Motor neuron (in vitro differentiated cells): ENCODE measurements at regions not wholly inside any gene's neighbourhood (a gene's known extent, or its start where the extent isn't known, plus 50 kb on each side); places are given as distances from the start of the nearest gene placed in this dataset.

Experiments used
- ATAC-seq, 8 experiments: fragments of 200-7000 bp; cut with Tn5 transposase; replicated peaks in 6 of 8; 2 replicates each; pipeline ENCODE4 v1.8.0; 2021; ENCODE audit warnings: mild to moderate bottlenecking in 8 of 8, moderate library complexity in 8 of 8
- H3K27ac ChIP-seq, 2 donors: fragments of 250-450 bp; sonication (Bioruptor Pico); 2 replicates each; pipeline ENCODE4 v1.9.0; 2021; ENCODE audit warnings: antibody characterized with exemption in 2 of 2, mild to moderate bottlenecking in 2 of 2, moderate library complexity in 1 of 2
- H3K4me1 ChIP-seq, 2 donors: fragments of 250-450 bp; sonication (Bioruptor Pico); replicated peaks in 1 of 2; 2 replicates each; pipeline ENCODE4 v1.6.1; 2021; ENCODE audit warnings: antibody characterized with exemption in 2 of 2, mild to moderate bottlenecking in 2 of 2, moderate library complexity in 1 of 2
- H3K4me3 ChIP-seq, 5 donors: fragments of 250-450 bp; sonication (Bioruptor Pico); 2 replicates each; pipeline ENCODE4 v1.9.0; 2021; ENCODE audit warnings: antibody characterized with exemption in 5 of 5, mild to moderate bottlenecking in 5 of 5, moderate library complexity in 4 of 5
- WGBS, 10 experiments: fragments of 450-650 bp; shearing (Covaris generic); methylation state at CpG; one replicate each; pipeline ENCODE4 v1.0.0; 2022; 5-methylcytosine and 5-hydroxymethylcytosine counted together
- in situ Hi-C, 9 experiments: fragments of 400-800 bp; cut with MboI; loops; one replicate each; pipeline ENCODE4 v1.15.0; 2021; ENCODE audit warnings: low sequenced_read_pairs in 9 of 9, low pct_unique_long_range_greater_than_20kb in 2 of 9; ENCODE audit not compliant: unreplicated experiment in 9 of 9

DNA sequence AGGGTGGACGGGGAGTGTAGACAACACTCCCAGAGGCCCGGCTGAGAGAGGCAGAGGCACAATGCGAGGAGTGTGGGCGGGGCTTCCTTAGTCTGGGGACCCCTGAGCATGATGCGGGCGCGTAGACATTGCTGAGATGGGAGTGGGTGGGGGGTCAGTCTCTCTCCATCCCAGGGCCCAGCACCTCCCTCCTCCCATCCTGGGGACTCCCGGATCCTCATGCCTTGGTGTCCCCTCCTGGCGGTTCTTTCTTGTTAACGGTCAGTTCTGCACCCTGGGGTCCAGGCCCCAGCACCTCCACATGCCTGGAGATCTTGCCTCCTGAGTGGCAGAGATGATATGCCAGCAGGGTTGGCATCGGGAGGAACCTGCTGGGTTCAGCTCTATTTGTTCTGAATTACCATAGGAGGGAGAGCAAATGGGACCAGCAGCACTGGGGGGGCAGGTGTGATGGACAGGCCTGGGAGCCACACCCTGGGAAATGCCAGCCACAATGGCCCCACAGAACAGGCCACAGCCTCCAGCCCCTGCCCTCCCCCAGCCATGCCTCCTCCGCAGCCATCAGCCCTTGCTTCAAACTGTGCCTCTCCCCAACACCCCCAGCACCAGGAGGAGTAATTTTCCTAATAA, 55.7 kb downstream of the RTL6 start:
- H3K27ac ChIP-seq = no peak overlapping the region
- peaks cover 6 to 29% of the 10 kb centered on the region in 2 donors for H3K4me1 ChIP-seq
- no peak overlapping the region for H3K4me3 ChIP-seq
- in situ Hi-C loops = no loop called here
- ATAC-seq = no peak
- 87 to 100% (median 94%) methylated on average over 2 to 3 of the region's 12 CpGs; no CpG with 5 or more reads in 7 of the 10 experiments for WGBS, 10 experiments

DNA sequence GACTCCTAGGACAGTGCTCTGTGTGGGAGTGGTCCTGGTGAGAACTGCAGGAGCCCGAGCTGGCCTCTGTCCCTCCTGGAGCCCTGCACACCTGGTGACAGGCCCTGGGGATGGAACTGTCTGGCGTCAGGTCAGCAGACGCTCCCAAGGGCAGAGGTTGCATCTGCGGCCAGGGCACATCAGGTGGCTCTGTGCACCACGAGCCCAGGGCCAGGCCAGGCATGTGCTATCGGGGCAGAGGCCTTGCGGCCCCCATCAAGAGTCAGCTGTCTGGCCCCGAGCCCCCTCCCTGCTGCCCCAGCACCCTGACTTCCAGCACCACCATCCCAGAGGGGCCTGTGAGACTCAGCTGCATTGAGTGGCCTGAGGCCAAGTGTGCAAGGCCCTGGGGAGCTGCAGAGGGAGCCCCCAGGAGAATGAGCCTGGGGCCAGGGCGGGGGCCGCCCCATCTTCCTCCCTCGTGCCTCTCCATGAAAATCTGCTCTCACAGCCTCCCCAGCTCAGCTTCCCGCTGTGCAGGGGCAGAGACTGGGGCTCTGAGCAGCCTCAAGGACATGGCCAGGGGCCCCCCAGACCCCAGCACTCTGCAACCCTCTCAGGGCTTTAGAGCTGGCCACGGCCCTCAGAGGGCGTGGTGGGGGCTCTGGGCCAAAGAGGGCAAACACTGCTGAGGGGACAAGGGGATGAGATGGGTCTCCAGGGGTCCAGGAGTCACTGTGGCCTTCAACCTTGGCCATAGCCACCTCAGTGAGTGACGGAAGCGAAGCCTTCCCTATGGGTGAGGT, 56.4 kb downstream of the RTL6 start:
- in situ Hi-C loops = no loop called here
- WGBS, 10 experiments = 70 to 80% methylated on average over 1 to 2 of the region's 16 CpGs; no CpG with 5 or more reads in 8 of the 10 experiments
- no peak overlapping the region for H3K4me3 ChIP-seq
- no peak for ATAC-seq
- H3K4me1 ChIP-seq = peaks cover 10 to 34% of the 10 kb centered on the region in 2 donors
- H3K27ac ChIP-seq = no peak overlapping the region

DNA sequence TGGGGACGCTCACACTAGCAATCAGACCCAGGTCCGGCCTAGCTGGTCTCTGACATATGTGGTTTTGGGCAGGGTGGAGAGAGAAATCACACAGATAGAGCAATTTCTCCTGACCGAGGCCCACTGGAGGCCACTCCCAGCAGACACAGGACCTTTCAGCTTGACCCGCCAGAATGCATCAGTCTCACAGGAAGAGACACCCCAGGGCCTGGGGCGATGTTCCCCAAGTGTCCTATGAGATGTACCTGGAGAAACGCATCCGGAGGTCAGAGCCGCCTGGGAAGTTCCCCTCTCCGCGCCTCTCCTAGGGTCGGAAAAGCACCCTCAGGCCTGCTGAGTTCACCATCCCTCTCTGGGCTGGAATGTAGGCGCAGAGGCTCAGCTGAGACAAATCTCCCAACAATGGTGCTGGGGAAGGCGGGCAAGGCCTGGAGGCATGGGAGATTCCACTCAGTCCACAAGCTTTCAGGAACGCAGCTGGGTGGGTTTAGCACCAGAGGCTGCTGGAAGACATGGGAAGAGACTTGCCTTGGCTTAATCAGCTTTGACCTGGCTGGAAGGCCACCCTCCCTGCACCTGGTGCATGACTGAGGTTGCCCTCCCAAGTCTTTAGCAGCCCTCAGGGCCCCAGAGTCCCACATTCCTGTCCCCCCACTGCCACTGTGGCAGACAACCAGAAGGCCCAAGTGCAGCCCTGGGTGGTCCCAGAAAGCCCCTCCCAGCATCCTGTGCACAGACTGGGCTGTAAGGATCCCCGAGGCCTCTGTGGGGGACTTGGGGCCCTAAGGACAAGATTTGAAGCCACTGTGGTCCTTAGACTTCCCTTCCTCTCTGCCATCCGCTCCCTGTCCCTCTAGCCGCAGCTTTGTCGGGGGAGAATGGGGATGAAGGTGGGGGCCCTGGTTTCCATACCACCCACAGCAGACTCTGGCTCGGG, 57.5 kb downstream of the RTL6 start:
- 65 to 100% (median 80%) methylated on average over 1 to 8 of the region's 19 CpGs; no CpG with 5 or more reads in 5 of the 10 experiments for WGBS, 10 experiments
- no peak overlapping the region for H3K4me3 ChIP-seq
- peaks cover 13 to 36% of the 10 kb centered on the region in 2 donors for H3K4me1 ChIP-seq
- in situ Hi-C loops = no loop called here
- ATAC-seq = peak in 1 of 8 experiments; percentile 62
- no peak overlapping the region for H3K27ac ChIP-seq

DNA sequence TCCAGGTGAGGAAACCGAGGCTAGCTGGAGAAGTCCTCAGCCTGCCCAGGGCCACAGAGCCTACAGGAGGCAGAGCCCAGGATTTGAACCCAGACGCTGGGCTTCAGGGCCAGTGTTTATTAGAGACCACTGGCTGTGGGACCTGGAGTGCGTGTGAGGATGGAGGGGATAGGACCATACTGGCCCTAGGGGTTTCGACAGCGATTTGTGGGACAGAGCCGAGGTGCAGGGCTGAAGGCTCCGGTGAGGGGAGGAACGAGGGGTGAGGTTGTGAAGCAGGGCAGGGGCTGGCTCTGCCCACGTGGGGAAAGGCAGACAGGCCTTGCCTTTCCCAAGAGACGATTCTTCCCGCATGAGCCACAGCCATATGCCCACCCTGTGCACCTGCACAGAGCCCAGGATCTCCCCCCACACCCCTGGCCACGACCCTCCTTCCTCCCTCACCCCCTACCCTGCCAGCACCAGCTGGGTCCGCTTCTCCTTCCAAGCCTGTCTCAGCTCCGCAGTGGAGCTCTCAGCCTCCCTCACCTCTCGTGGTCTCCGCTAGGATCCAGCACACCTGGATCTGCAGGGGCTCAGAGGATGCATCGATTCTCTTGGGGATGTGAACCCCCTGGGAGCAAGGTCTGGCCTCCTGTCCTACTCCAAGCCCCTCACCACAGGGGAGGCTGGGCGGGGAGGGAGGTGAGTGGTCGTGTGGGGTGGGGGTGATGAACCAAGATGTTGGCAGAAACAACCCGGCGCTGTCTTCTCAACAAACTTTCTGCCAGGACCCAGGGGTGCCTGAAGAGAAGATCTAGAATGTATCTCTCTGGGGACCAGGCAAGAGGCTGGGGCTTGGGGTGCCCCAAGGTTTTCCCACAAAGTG, 58.4 kb downstream of the RTL6 start:
- no peak for ATAC-seq
- Histone ChIP-seq H3K4me1 (peaks cover 13 to 36% of the 10 kb centered on the region in 2 donors), H3K27ac (no peak overlapping the region), H3K4me3 (no peak overlapping the region)
- in situ Hi-C loops = no loop called here
- 71 to 100% methylated on average over 2 to 7 of the region's 21 CpGs; no CpG with 5 or more reads in 8 of the 10 experiments for WGBS, 10 experiments

DNA sequence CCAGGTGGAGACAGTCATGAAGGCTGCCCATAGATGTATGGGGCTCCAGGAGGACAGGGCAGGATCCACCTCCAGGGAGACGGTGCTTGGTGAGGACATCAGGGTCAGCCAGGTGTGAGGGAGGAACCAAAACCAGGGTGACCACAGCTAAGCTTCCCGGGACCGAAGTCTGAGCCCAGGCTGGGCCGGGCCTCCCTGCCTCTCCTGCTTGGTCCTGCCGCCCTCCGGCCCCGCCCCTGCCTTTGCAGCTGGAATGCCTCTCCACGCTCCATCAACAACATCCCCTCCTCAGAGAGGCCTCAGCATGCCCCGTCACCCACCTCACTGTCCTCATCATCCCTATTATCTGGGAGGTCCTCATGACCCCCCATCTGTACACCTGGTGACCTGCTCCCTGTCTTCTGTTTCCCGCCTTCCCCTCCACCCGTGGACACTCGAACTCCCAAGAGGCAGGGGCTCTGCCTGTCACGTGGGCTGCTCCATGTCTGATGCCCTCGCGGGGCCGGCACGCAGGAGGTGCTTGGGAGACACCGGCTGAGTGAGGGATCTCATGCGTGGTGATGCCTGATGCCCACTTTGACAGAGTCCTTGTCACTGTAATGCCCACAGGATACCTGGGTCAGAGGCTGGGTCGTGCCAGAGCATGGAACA, 59.4 kb downstream of the RTL6 start:
- no peak for ATAC-seq
- H3K27ac ChIP-seq = no peak overlapping the region
- in situ Hi-C loops = no loop called here
- peaks cover 13 to 32% of the 10 kb centered on the region in 2 donors for H3K4me1 ChIP-seq
- H3K4me3 ChIP-seq = no peak overlapping the region
- WGBS, 10 experiments = 80% methylated on average over 1 of the region's 20 CpGs; no CpG with 5 or more reads in 9 of the 10 experiments

DNA sequence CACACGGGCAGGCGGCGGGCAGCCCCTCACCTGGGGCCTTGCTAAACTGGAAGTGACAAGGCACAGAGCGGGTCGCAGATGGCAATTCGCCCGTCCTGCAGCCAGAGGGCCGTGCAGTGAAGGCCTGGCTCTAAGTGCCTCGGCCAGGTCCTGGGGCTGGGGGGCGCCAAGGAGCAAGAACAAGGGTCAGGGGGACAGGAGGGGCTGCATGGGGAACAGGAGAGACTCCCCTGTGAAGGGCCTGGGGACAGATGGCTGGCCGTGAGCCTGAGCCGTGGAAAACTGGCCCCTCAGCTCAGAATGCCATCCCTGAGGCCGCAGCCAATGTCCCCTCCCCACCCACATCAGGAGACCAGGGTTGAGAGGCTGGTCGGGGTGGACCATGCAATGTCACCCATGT, 60.0 kb downstream of the RTL6 start:
- 80 to 100% methylated on average over 1 to 2 of the region's 14 CpGs; no CpG with 5 or more reads in 8 of the 10 experiments for WGBS, 10 experiments
- ATAC-seq = no peak
- Histone ChIP-seq H3K4me3 (no peak overlapping the region), H3K4me1 (peaks cover 13 to 27% of the 10 kb centered on the region in 2 donors), H3K27ac (no peak overlapping the region)
- in situ Hi-C loops = no loop called here

DNA sequence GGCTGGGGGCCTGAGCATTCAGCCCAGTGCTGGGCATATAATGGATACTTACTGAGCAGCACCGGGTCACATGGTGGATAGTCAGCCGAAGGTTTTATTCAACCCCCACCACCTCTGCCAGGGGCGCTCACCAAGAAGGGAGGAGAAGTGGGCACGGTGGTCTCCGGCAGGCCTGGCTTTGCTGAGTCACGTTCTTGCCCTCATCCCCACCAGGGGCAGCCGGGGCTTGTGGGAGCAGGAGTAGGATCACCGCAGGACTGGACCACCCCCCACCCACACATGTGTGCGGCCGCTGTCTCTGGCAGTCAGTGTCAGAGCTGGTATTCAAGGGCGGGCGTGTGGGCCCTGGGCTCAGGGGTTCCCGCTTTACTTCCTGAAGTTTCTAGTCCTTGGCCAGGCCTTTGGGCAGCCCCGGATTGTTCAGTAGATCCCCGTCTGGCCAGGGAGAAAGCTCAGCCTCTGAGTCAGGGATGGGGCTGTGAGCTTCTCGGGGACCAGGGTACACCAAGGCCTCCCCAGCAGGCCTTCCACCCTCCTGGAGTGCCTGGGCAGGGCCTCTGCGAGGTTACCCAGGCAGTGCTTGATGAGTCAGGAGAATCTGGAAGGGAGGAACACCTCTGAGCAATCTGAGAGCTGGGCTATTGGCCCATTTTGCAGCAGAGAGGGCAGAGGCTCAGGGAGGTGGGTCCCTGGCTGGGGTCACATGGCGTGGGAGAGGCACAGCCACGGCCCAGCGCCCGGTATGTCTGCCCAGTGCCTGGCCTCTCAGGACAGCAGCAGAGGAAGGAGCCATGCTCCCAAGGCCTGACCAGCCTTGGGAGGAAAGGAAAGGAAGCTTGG, 60.6 kb downstream of the RTL6 start:
- WGBS, 10 experiments = 20 to 100% (median 90%) methylated on average over 1 to 9 of the region's 21 CpGs; no CpG with 5 or more reads in 6 of the 10 experiments
- peak in 2 of 8 experiments; percentile 73 to 75 for ATAC-seq
- in situ Hi-C loops = no loop called here
- Histone ChIP-seq H3K4me3 (no peak overlapping the region), H3K4me1 (peaks cover 7 to 23% of the 10 kb centered on the region in 2 donors), H3K27ac (peak overlapping the region in 1 of 2 donors; percentile 30)

DNA sequence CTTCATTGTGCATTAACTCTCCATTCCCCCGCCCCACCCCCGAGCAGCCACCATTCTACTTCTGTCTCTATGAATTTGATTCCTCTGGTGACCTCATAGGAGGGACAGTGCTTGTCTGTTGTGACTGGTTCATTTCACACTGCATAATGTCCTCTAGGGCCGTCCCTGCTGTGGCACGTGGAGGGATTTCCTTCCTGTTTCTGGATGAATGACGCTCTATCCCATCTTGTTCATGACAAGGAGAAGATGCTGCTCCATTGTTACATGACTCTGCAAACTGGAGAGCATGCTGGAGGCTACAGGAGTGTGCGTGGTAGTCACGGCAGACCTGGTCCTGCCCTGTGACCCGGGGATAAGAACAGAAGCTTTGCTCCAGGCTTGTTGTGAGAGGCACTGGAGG, 61.3 kb downstream of the RTL6 start:
- 30 to 84% (median 54%) methylated on average over 2 to 5 of the region's 8 CpGs; no CpG with 5 or more reads in 5 of the 10 experiments for WGBS, 10 experiments
- Histone ChIP-seq H3K4me1 (peaks cover 7 to 18% of the 10 kb centered on the region in 2 donors), H3K27ac (peak overlapping the region in 1 of 2 donors; percentile 30), H3K4me3 (no peak overlapping the region)
- ATAC-seq = peak in 6 of 8 experiments; percentile 36 to 91 (median 88)
- in situ Hi-C loops = no loop called here

DNA sequence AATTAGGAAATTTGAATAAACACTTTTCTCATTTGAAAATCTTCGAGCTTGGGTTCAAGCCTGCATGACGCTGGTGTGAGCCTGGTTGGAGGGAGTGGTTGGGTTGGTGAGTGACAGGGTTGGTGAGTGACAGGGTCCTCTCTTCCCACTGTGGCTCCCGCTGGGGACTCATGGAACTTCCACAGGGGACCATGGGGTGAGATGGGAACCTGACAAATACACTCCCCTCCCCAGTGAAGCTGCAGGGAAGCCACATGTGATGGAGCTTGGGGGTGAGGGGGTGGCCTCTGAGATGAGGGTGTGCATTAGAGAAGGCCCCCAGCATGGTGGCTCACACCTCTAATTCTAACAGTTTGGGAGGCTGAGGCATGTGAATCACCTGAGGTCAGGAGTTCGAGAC, 66.8 kb downstream of the RTL6 start:
- 58 to 100% (median 93%) methylated on average over 1 to 3 of the region's 4 CpGs; no CpG with 5 or more reads in 3 of the 10 experiments for WGBS, 10 experiments
- Histone ChIP-seq H3K27ac (no peak overlapping the region), H3K4me3 (no peak overlapping the region), H3K4me1 (peaks cover 33 to 45% of the 10 kb centered on the region in 2 donors)
- no peak for ATAC-seq
- in situ Hi-C loops = no loop called here

DNA sequence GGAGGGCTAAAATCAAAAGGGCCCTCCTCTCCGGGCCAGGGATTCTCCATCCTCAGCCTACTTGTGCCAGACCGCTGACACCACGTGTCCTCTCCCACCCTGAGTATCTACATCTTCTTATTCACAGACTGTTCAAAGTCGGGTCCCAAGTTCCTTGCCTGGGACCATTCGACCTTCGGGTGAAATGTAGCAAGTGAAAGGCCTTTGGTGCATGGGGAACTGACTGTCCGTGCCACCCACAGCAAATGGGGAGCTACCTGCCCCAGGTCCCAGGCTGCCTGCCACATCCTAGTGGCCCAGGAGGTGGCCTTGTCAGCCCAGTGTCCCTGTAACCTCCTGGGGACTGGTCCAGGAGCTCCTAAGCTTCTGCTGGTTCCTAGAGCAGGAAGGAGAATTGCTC, 67.3 kb downstream of the RTL6 start:
- no peak for ATAC-seq
- in situ Hi-C loops = no loop called here
- WGBS, 10 experiments = 86 to 100% (median 100%) methylated on average over 1 to 7 of the region's 7 CpGs; no CpG with 5 or more reads in 5 of the 10 experiments

More for the DNA sequence above, 67.3 kb downstream of the RTL6 start:
- no peak overlapping the region for H3K4me3 ChIP-seq
- peak overlapping the region in 1 of 2 donors; percentile 29 for H3K27ac ChIP-seq
- peaks cover 33 to 45% of the 10 kb centered on the region in 2 donors for H3K4me1 ChIP-seq
